ENCODE measurements at regions not wholly inside any gene's neighbourhood (a gene's known extent, or its start where the extent isn't known, plus 50 kb on each side); places are given as distances from the start of the nearest gene placed in this dataset.

DNA sequence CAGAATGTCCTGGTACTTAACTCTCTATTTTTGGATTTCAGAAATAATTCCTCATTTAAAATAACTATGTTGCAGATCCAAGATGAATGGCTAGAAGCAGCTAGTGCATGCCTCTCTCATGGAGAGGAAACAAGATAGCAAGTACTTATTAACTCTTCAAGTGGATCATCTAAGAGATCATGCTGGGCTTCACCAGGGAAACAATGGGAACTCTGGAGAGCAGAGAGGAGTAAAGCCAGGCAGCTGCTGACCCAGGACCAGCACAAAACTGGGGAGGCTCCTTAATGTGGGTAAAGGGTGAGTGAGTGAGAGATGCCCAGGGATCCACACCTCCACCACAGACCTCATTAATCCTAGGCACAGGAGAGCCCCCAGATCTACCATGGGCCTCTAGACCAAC is 897.8 kb upstream of the ACO1 start:
- DNase-seq (ENCODE audit: extremely low read depth, low read depth), result no peak
- TF ChIP-seq, protein P1, sequence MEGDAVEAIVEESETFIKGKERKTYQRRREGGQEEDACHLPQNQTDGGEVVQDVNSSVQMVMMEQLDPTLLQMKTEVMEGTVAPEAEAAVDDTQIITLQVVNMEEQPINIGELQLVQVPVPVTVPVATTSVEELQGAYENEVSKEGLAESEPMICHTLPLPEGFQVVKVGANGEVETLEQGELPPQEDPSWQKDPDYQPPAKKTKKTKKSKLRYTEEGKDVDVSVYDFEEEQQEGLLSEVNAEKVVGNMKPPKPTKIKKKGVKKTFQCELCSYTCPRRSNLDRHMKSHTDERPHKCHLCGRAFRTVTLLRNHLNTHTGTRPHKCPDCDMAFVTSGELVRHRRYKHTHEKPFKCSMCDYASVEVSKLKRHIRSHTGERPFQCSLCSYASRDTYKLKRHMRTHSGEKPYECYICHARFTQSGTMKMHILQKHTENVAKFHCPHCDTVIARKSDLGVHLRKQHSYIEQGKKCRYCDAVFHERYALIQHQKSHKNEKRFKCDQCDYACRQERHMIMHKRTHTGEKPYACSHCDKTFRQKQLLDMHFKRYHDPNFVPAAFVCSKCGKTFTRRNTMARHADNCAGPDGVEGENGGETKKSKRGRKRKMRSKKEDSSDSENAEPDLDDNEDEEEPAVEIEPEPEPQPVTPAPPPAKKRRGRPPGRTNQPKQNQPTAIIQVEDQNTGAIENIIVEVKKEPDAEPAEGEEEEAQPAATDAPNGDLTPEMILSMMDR (IDR thresholded peaks at IDR 0.05; ENCODE audit: low read depth, low read length), result no peak

DNA sequence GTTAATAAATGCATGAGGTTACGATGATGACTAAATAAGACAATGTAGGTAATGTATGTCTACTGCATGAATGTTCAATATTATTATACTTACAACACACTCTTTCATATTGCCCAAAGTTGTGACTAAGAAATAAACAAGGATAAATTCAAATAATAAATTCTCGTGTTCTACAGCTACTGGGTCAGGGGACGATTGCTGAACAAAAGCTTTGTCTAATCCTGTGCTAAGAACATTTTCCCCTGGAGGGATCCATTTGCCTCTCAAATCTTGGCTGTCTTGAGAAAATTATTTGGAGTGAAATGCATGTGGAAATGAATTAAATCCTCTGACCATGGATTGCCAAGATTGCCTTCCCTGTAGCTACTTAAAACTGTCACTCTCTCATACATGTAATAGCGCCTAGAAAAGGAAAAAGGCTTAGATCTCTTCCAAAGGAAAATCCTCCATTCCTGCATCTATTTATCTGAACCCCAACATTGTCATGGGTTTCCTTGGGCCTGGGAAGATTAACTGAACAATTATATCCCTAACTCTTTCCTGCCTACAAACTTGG is 893.8 kb upstream of the ACO1 start:
- TF ChIP-seq, protein P1 (IDR thresholded peaks at IDR 0.05; ENCODE audit: low read depth, low read length), result no peak
- DNase-seq (ENCODE audit: extremely low read depth, low read depth), result no peak

- DNase-seq (ENCODE audit: extremely low read depth, low read depth), result no peak
- TF ChIP-seq, protein P1 (IDR thresholded peaks at IDR 0.05; ENCODE audit: low read depth, low read length), result no peak
Observed at GRCh38 chr9:31492229-31492628, 892.2 kb upstream of the ACO1 start.

GRCh38 chr9:31500422-31500821 is 884.0 kb upstream of the ACO1 start:
- TF ChIP-seq, protein P1 (IDR thresholded peaks at IDR 0.05; ENCODE audit: low read depth, low read length), result no peak

DNA sequence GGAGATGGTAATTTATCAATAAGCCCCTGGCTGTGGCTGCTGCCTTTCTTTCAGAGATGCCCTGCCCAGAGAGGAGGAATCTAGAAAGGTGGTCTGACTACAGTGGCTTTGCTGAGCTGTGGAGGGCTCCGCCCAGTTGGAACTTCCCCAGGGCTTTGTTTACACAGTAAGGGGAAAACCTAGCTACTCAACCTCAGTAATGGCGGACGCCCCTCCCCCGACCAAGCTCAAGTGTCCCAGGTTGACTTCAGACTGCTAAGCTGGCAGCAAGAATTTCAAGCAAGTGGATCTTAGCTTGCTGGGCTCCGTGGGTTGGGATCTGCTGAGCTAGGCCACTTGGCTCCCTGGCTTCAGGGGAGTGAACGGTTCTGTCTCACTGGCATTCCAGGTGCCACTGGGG is 865.4 kb upstream of the ACO1 start:
- TF ChIP-seq, protein P1 (IDR thresholded peaks at IDR 0.05; ENCODE audit: low read depth, low read length), result no peak
- no peak for DNase-seq (ENCODE audit: extremely low read depth, low read depth)

More at GRCh38 chr9:31500422-31500821, 884.0 kb upstream of the ACO1 start:
- DNase-seq (ENCODE audit: extremely low read depth, low read depth), result no peak

GRCh38 chr9:31519424-31519823 is 865.0 kb upstream of the ACO1 start:
- no peak for DNase-seq (ENCODE audit: extremely low read depth, low read depth)
- TF ChIP-seq, protein P1 (IDR thresholded peaks at IDR 0.05; ENCODE audit: low read depth, low read length), result no peak

DNA sequence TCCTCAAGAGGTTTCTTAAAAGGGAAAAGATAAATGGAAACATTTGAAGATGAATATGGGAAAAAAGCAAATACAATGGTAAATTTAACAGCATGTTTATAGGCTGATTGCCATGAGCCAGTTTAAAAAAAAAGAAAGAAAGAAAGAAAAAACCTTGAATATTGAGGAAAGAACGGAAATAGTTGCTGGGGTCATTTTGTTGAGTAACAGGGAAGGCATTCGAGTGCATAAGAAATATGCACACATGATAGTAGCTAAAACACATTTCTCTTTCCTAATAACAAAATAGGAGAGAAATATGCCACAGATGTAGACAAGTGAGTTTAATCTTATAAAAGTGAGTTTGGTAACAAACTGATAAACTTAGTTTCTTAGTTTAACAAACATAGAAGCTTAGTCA is 864.6 kb upstream of the ACO1 start:
- DNase-seq (ENCODE audit: extremely low read depth, low read depth), result no peak
- TF ChIP-seq, protein P1 (IDR thresholded peaks at IDR 0.05; ENCODE audit: low read depth, low read length), result no peak

All from AG09319 (cell line).